T-helper 2 cell (primary cell): ENCODE measurements at regions not wholly inside any gene's neighbourhood (a gene's known extent, or its start where the extent isn't known, plus 50 kb on each side); places are given as distances from the start of the nearest gene placed in this dataset.
A peak's percentile ranks its signal among the peaks of the same experiment; 100 is the strongest.
"Not testable (repeated sequence)": the region's sequence is repeated elsewhere in the genome, so short reads cannot be mapped to it uniquely, and the experiment has no call there.

Source experiments
- DNase-seq, 5 experiments: peaks; one replicate each; pipeline versions ENCODE4 v3.0.0 to v3.0.0-alpha.2; 2012 to 2022

DNA sequence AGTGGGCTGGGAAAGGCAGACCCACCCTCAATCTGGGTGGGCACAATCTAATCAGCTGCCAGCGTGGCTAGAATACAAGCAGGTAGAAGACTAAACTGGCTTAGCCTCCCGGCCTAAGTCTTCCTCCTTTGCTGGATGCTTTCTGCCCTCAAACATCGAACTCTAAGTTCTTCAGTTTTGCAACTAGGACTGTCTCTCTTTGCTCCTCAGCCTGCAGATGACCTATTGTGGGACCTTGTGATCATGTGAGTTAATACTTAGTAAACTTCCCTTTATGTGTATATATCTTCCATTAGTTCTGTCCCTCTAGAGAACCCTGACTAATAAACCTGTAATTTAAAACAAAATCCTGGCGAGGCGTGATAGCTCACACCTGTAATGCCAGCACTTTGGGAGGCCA, 51.8 kb upstream of the SLC39A8 start:
- DNase-seq, result not testable (repeated sequence)

GRCh38 chr4:102399021-102399420, 53.7 kb upstream of the SLC39A8 start:
- DNase-seq, result no peak

DNA sequence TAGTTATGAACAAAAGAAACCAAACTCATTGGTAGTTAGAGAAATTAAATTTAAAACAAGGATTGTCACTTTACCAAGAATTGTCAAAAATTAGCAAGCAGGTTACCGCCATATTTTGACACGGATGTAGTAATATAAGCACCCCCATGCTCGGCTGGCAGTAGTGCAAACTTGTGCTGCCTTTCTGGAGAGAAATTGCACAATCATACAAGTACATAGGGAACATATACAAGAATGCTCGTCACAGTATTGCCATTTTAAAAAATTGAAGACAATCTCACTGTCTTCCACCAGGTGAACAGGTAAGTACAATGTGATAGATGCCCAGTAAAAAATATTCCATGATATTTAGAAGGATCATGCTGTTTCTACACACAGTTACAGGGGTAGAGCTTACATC, 55.6 kb upstream of the SLC39A8 start:
- no peak for DNase-seq

DNA sequence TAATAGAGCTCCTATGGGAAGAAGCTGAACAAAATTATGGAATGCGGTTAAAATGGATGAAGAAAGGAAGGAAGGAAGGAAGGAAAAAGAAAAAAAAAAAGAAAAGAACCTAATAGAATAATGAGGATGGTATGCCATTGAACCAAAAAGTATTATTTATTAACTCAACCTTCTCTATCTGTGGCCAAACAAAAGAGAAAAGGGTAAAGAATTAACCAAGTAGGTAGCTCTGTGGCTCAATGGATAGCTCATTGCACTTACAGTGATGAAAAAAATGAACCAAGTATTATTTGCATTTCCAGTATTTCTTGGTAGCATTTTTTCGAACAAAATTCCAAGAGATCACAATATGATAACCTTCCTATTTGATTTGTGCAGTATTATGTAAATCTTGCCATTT, 56.9 kb upstream of the SLC39A8 start:
- DNase-seq, result no peak

DNA sequence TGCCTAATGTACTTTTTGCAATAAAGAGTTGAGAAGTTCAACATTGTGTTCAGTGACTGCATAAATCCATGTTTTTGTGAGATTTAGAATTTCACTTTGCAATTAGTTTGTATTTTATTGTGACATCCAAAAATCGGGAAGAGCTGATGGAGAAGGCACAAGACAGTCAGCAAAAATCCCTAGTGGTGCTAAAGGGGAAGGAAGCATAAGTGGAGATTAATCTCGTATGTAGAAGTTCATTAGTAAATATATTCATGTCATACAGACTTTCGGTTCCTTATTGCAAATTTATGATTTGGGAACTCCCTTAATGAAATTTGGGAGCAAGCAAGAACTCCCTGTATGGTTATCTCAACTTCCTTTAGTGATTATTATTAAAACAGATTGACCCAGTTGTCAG, 57.8 kb upstream of the SLC39A8 start:
- DNase-seq, result no peak

DNA sequence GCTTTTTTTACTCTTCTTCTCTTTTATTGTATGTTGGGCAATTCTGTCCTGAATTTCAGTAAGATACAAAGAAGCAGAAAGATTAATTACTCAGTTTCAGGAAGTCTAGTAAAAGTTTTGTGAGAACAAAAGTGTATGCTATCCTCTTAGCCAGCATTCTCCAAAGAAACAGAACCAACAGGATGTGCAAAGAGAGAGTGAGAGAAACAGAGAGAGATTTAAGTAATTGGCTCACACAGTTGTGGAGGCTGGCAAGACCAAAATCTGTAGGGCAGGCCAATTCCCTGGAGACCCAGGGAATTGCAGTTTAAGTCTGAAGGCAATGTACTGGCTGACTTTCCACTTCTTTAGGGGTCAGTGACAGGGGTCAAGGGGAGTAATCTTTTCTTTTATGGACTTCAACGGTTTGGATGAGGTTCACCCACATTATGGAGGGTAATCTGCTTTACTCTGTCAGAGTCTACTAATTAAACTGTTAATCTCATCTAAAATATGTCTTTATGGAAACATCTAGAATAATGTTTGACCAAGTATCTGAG, 59.2 kb upstream of the SLC39A8 start:
- no peak for DNase-seq

GRCh38 chr4:102405821-102406401, 60.6 kb upstream of the SLC39A8 start:
- no peak for DNase-seq

DNA sequence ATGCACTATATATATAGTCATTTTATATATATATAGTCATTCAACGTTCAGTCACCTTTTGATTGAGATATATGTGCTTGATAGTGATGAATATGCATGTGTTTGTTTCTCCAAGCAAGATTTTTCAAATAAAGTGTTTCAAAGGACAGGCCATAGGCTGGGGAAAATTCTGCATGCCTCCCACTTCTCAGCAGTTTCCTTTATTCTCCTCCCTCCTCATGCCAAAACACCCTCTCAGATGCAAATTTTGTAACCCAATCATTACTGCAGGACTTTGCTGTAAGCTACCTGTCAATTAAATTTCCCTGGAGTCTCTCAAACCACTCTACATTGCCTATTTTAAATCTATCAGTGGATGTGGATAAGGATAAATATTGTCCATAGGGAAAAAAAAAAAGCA, 65.6 kb upstream of the SLC39A8 start:
- not testable (repeated sequence) for DNase-seq

DNA sequence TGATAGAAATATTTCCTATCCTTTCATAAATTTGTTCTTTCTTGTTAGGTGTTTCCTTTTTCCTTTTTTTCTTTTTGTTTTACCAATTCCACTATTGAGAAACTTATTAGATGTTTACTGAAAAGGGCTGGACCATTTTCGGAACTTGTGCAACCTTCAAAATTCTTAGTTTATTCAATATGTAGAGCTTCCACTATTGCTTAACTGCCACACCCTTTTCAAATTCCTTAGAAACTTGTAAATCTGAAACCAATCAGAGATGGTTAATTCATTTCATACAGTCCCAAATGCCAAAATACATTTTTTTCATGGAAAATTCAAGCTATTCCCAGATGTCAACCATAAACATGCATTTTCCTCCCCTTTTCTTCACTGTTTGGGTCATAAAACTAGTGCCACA, 66.1 kb upstream of the SLC39A8 start:
- no peak for DNase-seq

DNA sequence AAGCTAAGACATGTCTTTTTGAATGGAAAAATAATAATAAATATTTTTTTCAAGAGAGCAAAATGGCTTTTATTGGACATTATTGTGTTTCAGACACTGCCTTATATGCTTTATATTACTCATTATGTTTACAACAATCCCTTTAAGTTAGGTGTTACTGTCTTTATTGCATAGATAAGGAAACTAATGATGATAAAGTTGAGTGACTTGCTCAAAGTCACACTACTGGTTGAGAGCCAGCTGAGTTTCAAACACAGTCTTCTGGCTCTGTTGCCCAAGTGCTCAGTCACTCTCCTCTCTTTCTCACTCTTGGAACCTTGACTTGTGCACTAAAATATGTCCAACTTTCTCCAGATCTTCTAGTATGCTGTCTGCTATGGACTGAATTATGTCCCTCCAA, 71.5 kb upstream of the SLC39A8 start:
- DNase-seq, result no peak

- peak in 1 of 5 experiments; percentile 29 for DNase-seq
These were observed 75.5 kb upstream of the SLC39A8 start for GRCh38 chr4:102420563-102421398.

GRCh38 chr4:102422843-102423242, 77.6 kb upstream of the SLC39A8 start:
- DNase-seq, result no peak

DNA sequence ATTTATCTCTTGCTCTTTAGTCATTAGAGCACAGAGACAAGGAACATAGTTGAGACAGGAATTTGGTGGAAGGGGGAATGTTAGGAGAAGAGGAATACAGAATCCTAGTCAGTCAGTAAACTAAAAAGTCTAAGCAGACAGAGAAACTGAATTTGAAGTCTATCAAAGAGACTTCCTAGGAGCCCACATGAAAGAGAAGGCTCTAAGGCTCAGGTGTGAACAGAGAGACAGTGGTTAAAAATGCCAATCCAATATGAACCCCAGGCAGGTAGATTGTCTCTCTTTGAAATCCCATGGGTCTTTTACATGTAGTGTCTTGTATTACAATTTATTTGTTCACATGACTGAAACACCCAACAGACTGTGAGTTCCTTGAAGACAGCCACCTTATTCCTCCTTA, 77.8 kb upstream of the NFKB1 start:
- no peak for DNase-seq

DNA sequence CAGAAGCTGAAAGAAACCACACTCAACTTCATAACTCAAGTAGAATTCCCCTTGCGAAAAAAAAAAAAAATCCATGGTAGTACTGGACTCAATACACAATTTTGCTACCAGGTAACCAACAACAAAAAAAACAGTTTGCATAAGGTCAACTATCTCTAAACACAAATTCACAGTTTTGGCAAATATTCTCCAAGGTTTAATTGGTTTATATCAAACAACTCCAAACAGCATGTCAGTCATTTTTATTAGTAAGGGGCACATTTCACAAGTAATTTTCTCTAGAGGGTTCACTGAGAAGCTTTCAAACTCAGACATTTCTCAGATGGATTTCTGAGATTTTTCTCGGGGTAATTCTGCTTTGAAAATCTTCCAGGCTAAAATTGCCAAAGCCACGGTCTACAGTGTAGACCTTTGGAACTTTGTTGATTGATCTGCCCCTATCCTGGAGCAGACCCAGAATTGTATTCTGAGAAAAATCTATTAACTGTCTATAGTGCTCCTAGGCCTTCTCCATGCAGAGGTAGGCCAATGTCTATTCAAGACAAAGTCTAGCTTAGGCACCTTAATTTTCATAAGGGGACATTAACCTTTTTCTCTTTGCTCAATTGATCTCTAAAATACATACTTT, 73.7 kb upstream of the NFKB1 start:
- DNase-seq, result no peak

DNA sequence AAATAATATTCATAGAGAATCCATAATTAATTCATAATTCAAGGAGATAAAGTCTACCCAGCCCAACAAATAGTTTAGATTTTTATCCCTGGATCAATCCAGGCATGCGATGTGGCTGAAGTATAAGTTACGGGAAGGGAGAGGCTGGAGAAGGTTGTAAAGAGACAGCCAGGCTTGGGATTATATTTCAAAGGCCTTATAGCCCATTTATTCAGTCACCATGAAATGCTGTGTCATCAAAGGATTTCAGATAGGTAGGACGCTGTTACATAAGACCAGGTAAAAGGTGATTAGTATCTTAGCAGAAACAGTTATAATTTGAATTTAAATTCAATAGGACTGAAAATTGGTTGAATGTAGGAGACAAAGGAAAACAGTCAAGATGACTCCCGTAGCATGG, 73.0 kb upstream of the NFKB1 start:
- DNase-seq, result no peak

GRCh38 chr4:102429553-102429952, 71.6 kb upstream of the NFKB1 start:
- no peak for DNase-seq

DNA sequence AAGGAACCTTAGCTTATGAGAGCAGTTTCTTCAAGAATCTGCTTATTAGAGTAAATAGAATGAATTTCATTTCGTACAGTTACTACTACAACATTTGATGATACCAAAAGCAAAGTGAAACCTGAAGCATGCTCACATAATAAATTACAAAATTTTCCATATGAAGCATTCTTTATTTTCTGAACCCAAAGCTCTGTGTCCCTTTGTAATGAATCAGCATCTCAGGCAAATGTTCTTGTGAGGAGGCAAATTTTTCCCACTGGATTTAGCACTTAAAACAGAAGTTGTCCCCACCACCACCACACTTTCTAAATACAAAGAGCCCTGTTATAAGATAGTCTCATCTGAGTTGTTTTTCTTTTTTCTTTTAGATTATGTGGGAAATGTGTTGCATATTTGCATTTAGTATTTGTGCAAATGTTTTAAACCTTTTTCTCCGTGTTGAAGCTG, 70.7 kb upstream of the NFKB1 start:
- DNase-seq, result no peak

- no peak for DNase-seq
These were observed 69.6 kb upstream of the NFKB1 start for GRCh38 chr4:102431608-102431961.

GRCh38 chr4:102437111-102437510, 64.0 kb upstream of the NFKB1 start:
- DNase-seq, result no peak

DNA sequence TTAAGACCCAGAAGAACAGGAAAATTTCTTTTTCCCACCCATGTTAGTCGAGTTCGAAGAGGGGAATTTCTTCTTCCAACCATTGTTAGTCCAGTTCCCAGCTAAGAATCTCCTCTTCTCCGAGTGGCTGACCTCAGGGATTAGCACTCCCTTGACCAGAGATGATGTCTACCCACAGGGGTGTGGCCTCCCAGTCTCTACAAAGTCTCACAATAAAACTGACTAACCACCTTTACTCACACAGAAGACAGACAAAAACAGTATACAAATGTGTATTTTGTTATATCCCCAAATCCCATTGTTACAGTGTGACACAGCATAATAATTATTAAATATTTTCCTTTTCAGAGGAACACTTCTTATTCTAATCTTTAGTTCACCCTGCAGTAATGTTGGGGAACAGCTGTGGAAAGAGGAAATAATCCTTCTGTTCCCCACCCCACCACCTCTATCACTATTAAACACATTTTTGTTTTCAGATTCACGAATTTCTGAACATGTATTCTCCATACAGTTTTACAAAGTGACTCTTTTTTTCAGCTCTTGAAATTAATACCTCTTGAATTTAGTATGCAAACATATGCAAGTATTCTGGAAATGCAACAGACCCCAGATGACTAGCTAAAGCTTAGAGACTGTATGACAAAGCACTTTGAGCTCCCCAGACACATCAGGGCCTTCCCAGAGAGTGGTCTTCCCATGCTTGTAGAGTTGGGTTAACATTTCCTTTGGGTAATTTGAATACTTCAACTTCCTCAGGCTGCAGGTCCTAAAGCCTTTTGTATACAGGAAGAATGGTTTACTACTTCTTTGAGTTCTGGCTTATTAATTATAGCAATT, 62.5 kb upstream of the NFKB1 start:
- no peak for DNase-seq

DNA sequence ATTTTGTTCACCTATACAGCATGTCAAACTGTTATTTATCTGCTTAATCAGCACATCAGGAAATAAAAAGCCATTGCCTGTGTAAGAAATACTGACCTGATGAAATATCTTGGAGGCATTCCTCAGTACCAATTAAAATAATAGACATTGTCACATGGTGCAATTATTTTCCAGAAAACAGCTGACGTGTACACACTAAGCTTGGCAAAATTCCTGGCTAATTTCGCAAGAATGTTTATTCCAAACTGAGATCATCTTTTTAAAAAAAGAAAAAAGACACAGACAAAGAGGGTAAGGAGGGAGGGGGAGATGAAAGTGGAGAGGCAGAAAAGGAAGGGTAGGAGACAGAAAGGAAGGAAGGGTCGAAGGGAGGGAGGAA, 61.9 kb upstream of the NFKB1 start:
- DNase-seq, result no peak

- no peak for DNase-seq
These were observed 61.3 kb upstream of the NFKB1 start for GRCh38 chr4:102439812-102440211.

DNA sequence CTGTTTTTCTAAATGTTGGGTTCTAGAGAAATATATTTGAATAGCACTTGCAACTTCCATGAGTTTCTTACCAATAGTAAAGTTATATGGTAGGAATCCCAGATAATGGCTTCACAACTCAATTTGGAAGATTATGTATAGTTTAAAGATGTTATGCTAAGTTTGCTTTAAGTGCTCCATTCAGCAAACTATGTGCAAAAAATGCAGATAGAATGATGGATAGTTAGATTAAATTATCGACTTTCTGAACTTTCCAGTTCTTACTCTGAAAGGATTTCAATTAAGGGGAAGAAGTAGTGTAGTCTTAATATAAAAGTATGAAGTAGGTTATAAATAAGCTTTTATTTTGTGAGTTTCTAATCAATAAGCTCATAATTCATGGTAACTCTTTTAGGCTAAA, 60.7 kb upstream of the NFKB1 start:
- DNase-seq, result no peak
